Thyroid gland (tissue), 4 donors: ENCODE measurements at regions not wholly inside any gene's neighbourhood (a gene's known extent, or its start where the extent isn't known, plus 50 kb on each side); places are given as distances from the start of the nearest gene placed in this dataset.
"Not testable (repeated sequence)": the region's sequence is repeated elsewhere in the genome, so short reads cannot be mapped to it uniquely, and the experiment has no call there.

Experiments
- DNase-seq, 2 donors: peaks; one replicate each; pipeline ENCODE4 v3.0.0-alpha.2; 2019
- H3K27ac ChIP-seq, 3 donors: fragments of 200-600 bp; sonication (generic); 1 replicate in 2 of 3; 2 replicates in 1 of 3; pipeline ENCODE4 v1.5.1; 2016 to 2019; ENCODE audit warnings: mild to moderate bottlenecking in 1 of 3, moderate library complexity in 1 of 3
- H3K27me3 ChIP-seq: fragments of 200-600 bp; sonication (generic); one replicate; pipeline ENCODE4 v1.5.1; 2019
- H3K36me3 ChIP-seq, 2 donors: fragments of 200-600 bp; sonication (generic); one replicate each; pipeline ENCODE4 v1.5.1; 2016 to 2019
- H3K4me1 ChIP-seq, 2 donors: fragments of 200-600 bp; sonication (generic); one replicate each; pipeline ENCODE4 v1.5.1; 2017 to 2019
- H3K4me3 ChIP-seq, 3 donors: fragments of 200-600 bp; sonication (generic); replicated peaks in 1 of 3; 1 replicate in 2 of 3; 2 replicates in 1 of 3; pipeline ENCODE4 v1.5.1; 2016; ENCODE audit warnings: mild to moderate bottlenecking in 1 of 3
- H3K9me3 ChIP-seq: fragments of 200-600 bp; sonication (generic); one replicate; pipeline ENCODE4 v1.5.1; 2017
- POLR2A ChIP-seq, 2 donors: fragments of 450-650 bp; IDR thresholded peaks; one replicate each; pipeline ENCODE4 v1.6.1; 2017; ENCODE audit warnings: antibody characterized with exemption in 2 of 2, mild to moderate bottlenecking in 2 of 2, moderate library complexity in 1 of 2
- WGBS, 2 donors: methylation state at CpG; one replicate each; pipeline ENCODE4 v1.1.5; 2017; 5-methylcytosine and 5-hydroxymethylcytosine counted together
- intact Hi-C: fragments of 100-400 bp; cut with DNase I; formaldehyde crosslinking; loops from one replicate; pipeline ENCODE4 v1.15.1; 2023
- TF ChIP-seq, protein P1 (sequence below), 6 experiments: fragments of 200-600 bp in 3 of 6; fragments of 450-650 bp in 3 of 6; sonication (generic) in 3 of 6; IDR thresholded peaks; one replicate each; pipeline ENCODE4 v1.5.1; 2016 to 2019; ENCODE audit warnings: antibody characterized with exemption in 6 of 6, mild to moderate bottlenecking in 2 of 6, inconsistent platforms in 1 of 6, moderate library complexity in 1 of 6

DNA sequence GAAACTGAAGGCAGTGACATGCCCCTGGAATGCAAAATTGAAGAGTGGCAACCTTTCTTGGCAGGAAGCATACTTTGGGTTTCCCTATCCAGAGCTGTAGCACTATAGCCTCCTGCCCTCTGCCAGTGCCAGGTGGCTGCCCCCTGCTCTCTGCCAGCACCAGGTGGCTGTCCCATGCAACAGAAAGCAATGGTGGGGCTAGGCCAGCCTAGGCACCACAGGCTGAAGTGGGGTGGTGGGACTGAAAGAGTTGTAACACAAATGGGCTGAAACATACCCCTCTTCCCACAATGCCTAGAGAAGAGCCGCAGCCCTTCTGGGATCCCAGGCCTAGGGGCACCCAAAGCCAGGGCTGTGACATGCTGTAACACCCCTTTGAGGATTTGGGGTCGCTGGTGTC, 1739.3 kb upstream of the LRRTM1 start:
- WGBS, 2 donors: 50 to 83% methylated on average over 1 to 2 of the region's 2 CpGs
- Histone ChIP-seq H3K36me3 (no peaks in the 10 kb centered on the region), H3K27ac (no peak overlapping the region), H3K9me3 (no peaks in the 10 kb centered on the region), H3K4me3 (no peak overlapping the region), H3K27me3 (no peaks in the 10 kb centered on the region), H3K4me1 (no peaks in the 10 kb centered on the region)
- TF ChIP-seq, protein P1, sequence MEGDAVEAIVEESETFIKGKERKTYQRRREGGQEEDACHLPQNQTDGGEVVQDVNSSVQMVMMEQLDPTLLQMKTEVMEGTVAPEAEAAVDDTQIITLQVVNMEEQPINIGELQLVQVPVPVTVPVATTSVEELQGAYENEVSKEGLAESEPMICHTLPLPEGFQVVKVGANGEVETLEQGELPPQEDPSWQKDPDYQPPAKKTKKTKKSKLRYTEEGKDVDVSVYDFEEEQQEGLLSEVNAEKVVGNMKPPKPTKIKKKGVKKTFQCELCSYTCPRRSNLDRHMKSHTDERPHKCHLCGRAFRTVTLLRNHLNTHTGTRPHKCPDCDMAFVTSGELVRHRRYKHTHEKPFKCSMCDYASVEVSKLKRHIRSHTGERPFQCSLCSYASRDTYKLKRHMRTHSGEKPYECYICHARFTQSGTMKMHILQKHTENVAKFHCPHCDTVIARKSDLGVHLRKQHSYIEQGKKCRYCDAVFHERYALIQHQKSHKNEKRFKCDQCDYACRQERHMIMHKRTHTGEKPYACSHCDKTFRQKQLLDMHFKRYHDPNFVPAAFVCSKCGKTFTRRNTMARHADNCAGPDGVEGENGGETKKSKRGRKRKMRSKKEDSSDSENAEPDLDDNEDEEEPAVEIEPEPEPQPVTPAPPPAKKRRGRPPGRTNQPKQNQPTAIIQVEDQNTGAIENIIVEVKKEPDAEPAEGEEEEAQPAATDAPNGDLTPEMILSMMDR (IDR thresholded peaks at IDR 0.05): no peak
- no peak for TF ChIP-seq POLR2A (IDR thresholded peaks at IDR 0.05)
- no peak for DNase-seq
- intact Hi-C loops: no loop called here

DNA sequence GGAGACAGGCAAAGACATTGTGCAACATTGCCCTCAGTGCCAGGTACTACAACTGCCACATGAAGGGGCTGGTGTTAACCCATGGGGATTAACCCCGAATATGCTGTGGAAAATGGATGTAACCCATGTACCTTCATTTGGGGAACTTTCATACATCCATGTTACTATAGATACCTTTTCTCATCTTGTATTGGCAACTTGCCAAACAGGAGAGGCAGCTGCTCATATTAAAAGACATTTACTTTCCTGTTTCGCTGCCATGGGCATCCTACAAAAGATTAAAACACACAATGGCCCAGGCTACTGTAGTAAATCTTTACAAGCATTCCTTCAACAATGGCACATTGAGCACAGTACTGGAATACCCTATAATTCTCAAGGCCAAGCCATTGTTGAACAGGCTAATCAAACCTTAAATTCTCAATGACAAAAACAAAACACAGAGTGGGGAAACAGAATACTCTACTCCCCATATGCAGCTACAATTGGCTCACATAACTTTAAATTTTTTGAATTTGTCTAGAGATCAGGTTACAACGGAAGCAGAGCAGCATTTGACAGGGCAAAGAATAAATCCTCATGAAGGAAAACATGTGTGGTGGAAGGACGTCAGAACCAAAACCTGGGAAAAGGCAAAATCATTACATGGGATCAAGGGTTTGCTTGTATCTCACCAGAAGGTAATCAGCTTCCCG, 1723.5 kb upstream of the LRRTM1 start:
- Histone ChIP-seq H3K9me3 (no peaks in the 10 kb centered on the region), H3K36me3 (no peaks in the 10 kb centered on the region), H3K4me1 (no peaks in the 10 kb centered on the region), H3K4me3 (no peak overlapping the region), H3K27me3 (no peaks in the 10 kb centered on the region), H3K27ac (no peak overlapping the region)
- intact Hi-C loops: no loop called here
- WGBS, 2 donors: 72 to 84% methylated on average over 5 of the region's 5 CpGs
- DNase-seq: no peak
- no peak for TF ChIP-seq POLR2A (IDR thresholded peaks at IDR 0.05)
- TF ChIP-seq, protein P1 (IDR thresholded peaks at IDR 0.05): no peak

DNA sequence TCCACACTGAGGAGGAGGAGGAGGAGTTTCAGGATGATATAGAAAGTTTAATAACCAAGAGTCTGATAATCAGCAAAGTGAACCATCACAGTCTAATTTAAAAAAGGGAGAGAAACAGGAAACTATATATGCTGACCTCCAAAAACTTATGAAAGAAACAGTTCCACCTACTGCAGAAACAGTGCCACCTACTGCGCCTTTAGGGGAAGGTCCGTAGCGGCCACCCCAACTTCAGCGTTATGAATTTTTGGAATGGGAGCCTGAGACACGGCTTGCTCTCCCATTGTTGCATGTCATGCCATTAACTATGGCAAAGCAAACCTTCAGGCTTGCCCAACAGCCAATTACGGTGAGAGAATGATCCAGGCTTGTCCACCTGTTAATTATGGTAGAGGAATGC, 1719.2 kb upstream of the LRRTM1 start:
- TF ChIP-seq POLR2A (IDR thresholded peaks at IDR 0.05): no peak
- intact Hi-C loops: no loop called here
- H3K4me1 ChIP-seq: no peaks in the 10 kb centered on the region
- H3K4me3 ChIP-seq: no peak overlapping the region
- 38 to 61% methylated on average over 6 of the region's 6 CpGs for WGBS, 2 donors
- H3K27me3 ChIP-seq: no peaks in the 10 kb centered on the region
- DNase-seq: no peak
- H3K9me3 ChIP-seq: no peaks in the 10 kb centered on the region
- H3K27ac ChIP-seq: no peak overlapping the region
- no peaks in the 10 kb centered on the region for H3K36me3 ChIP-seq

DNA sequence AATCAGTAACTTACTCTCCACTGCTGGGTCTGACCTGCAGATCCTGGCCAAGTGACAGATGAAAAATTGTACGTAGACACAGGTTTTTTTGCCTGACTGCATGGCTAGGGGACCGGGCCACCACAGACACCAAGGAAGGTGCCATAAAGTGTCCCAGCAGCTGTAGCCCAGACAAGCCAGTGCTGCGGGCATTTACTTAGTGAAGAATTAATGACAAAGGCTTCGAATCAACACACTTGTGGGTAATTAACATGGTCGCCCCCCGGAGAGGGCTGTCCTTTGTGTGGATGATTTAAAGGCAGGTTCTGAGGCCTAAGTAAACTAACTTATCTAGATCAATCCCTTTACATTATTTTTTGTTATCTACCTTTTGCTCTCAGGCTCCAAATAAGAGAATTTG, 1709.1 kb upstream of the LRRTM1 start:
- H3K9me3 ChIP-seq: no peaks in the 10 kb centered on the region
- no peak overlapping the region for H3K4me3 ChIP-seq
- H3K36me3 ChIP-seq: no peaks in the 10 kb centered on the region
- no peaks in the 10 kb centered on the region for H3K4me1 ChIP-seq
- DNase-seq: no peak
- TF ChIP-seq POLR2A (IDR thresholded peaks at IDR 0.05): no peak
- TF ChIP-seq, protein P1 (IDR thresholded peaks at IDR 0.05): no peak
- H3K27ac ChIP-seq: no peak overlapping the region
- no peaks in the 10 kb centered on the region for H3K27me3 ChIP-seq
- intact Hi-C loops: no loop called here
- 45 to 58% methylated on average over 6 of the region's 6 CpGs for WGBS, 2 donors

DNA sequence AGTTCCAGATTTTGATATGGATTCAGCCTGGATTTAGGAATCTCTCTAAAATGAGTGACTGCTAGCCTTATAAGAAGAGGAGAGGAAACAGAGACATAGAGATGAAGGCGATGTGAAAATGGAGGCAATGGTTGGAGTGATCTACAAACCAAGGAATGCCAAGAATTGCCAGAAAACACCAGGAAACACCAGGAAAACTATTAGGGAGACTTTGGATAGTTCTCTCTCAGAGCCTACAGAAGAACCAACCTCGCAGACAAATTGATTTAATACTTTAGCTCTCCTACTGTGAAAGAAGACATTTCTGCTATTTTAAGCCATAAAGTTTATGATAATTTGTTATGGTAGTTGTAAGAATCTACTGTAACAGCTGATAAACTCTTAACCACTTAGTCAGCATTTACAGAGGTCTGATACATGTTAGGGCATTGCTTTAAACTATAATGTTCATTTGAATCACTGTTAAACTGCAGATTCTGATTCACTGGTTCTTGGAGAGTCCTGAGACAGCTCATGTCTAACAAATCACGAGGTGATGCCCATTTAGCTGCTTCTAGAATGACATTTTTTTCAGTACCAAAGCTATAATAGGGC, 1702.6 kb upstream of the LRRTM1 start:
- intact Hi-C loops: no loop called here
- 60 to 64% methylated on average over 3 of the region's 3 CpGs for WGBS, 2 donors
- DNase-seq: no peak
- Histone ChIP-seq H3K27ac (no peak overlapping the region), H3K4me3 (no peak overlapping the region), H3K4me1 (no peaks in the 10 kb centered on the region), H3K27me3 (no peaks in the 10 kb centered on the region), H3K36me3 (no peaks in the 10 kb centered on the region), H3K9me3 (no peaks in the 10 kb centered on the region)
- TF ChIP-seq POLR2A (IDR thresholded peaks at IDR 0.05): no peak
- TF ChIP-seq, protein P1 (IDR thresholded peaks at IDR 0.05): no peak

DNA sequence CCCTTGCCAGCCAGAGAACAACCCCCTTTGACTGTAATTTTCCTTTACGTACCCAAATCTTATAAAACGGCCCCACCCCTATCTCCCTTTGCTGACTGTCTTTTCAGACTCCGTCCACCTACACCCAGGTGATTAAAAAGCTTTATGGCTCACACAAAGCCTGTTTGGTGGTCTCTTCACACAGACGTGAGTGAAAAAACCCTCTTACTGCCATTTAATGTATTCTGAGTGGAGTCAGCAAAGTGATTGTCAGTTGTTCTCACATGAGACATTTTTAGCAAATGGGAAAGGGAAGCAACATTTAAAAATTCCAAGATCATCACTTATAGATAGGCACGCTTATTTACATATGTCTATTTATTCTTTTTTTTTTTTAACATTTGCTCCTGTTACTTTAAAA, 1701.3 kb upstream of the LRRTM1 start:
- H3K9me3 ChIP-seq, H3K4me3 ChIP-seq, intact Hi-C loops, H3K27me3 ChIP-seq, DNase-seq, H3K36me3 ChIP-seq, H3K27ac ChIP-seq, H3K4me1 ChIP-seq: not testable (repeated sequence)
- 67 to 71% methylated on average over 5 of the region's 5 CpGs for whole genome bisulfite sequencing, 2 donors
